ENCODE measurements at regions not wholly inside any gene's neighbourhood (a gene's known extent, or its start where the extent isn't known, plus 50 kb on each side); places are given as distances from the start of the nearest gene placed in this dataset.

DNA sequence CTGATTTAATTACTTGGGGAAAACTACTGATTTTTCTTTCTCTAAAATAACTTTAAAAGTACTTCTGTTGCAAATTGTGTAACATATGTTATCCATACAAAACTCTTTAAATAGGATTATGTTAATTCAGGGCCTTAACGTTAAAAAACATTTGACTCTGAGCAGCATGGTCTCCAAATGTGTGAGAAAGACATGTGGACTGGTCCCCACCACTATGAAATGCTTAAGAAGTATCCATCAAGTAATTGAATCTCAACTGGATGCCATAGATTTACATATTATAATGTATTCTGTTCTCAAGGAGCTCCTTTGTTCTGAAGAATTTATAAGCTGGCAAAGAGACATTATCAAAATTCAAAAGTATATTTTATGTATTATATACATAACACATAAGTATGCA is 130.8 kb upstream of the HEY2 start:
- TF ChIP-seq POLR2AphosphoS5 (IDR thresholded peaks at IDR 0.05) (no peak), POLR2A (IDR thresholded peaks at IDR 0.05) (no peak), EP300 (IDR thresholded peaks at IDR 0.05) (no peak)
- TF ChIP-seq, protein P1, sequence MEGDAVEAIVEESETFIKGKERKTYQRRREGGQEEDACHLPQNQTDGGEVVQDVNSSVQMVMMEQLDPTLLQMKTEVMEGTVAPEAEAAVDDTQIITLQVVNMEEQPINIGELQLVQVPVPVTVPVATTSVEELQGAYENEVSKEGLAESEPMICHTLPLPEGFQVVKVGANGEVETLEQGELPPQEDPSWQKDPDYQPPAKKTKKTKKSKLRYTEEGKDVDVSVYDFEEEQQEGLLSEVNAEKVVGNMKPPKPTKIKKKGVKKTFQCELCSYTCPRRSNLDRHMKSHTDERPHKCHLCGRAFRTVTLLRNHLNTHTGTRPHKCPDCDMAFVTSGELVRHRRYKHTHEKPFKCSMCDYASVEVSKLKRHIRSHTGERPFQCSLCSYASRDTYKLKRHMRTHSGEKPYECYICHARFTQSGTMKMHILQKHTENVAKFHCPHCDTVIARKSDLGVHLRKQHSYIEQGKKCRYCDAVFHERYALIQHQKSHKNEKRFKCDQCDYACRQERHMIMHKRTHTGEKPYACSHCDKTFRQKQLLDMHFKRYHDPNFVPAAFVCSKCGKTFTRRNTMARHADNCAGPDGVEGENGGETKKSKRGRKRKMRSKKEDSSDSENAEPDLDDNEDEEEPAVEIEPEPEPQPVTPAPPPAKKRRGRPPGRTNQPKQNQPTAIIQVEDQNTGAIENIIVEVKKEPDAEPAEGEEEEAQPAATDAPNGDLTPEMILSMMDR (IDR thresholded peaks at IDR 0.05), result no peak
